ENCODE measurements at regions not wholly inside any gene's neighbourhood (a gene's known extent, or its start where the extent isn't known, plus 50 kb on each side); places are given as distances from the start of the nearest gene placed in this dataset.
"Not testable (repeated sequence)": the region's sequence is repeated elsewhere in the genome, so short reads cannot be mapped to it uniquely, and the experiment has no call there.

DNA sequence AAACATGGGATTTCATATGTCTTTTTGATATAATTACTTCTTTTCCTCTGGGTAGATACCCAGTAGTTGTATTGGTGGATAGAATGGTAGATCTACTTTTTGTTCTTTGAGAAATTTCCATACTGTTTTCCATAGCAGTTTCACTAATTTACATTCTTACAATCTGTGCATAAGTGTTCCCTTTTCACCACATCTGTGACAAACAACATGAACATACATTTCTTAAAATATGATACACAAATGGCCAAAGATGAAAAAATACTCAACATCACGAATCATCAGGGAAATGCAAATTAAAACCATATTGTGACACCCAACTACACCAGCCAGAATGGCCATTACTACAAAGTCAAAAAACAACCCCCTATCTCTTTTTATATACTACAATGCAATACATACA lies 1778.5 kb upstream of the ACO1 start:
- ATAC-seq (no peak), DNase-seq (no peak)
- Mint-ChIP-seq H3K4me3 (no peak overlapping the region), H3K27ac (no peak overlapping the region), H3K4me1 (no peaks in the 10 kb centered on the region), H3K9me3 (peaks cover 9 to 17% of the 10 kb centered on the region in 2 donors), H3K27me3 (no peaks in the 10 kb centered on the region)

DNA sequence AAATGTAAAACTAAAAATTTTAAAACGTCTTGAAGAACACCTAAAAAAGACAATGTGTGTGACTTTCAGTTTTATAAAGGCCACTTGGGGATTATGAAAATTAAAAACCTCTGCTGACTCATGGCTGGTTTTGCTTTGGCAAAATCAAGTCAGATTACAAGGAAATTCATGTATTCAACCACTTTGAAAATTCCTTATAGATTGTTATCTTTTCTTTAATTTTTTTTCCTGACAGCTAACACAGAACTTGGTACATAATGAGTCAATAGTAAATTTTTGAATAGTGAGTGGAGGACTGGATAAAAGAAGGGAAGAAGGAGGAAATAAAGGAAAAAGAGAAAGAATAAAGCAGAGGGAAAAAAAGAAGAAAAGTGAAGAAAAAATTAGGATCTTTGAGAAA lies 1774.7 kb upstream of the ACO1 start:
- ATAC-seq = no peak
- no peak for DNase-seq
- Mint-ChIP-seq H3K4me1 (no peaks in the 10 kb centered on the region), H3K4me3 (no peak overlapping the region), H3K27me3 (no peaks in the 10 kb centered on the region), H3K27ac (no peak overlapping the region), H3K9me3 (peaks cover 0 to 4% of the 10 kb centered on the region in 2 donors)

DNA sequence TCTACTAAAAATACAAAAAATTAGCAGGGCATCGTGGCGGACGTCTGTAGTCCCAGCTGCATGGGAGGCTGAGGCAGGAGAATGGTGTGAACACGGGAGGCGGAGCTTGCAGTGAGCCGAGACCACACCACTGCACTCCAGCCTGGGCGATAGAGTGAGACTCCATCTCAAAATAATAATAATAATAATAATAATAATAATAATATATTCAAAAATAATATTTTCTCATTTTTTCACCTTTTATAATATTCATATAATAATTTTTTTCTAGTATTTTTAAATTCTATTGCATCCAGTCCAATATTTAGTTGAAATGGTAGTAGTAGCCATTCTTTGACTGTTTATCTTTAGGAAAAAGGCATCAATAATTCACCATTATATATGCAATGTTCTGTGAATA lies 1767.7 kb upstream of the ACO1 start:
- H3K27me3 Mint-ChIP-seq, H3K9me3 Mint-ChIP-seq, H3K4me3 Mint-ChIP-seq, DNase-seq, H3K27ac Mint-ChIP-seq, ATAC-seq, H3K4me1 Mint-ChIP-seq: not testable (repeated sequence)

DNA sequence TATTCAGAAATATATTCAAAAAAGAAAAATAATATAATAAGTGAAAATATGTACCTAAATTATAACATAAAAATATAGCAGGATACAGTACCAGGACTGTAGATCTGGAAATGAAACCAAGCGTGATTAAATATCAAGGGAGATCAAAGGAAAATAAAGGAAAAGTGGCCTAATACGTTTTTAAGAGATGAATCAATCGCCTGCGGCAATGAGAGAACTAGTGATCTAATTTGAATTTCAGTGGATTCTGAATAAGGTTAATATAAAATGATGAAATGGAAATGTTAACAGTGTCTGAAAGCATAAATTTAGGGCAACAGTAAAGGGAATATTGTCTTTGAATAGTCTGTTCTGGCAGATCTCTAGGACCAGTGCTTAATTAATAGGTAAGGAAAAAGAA lies 1761.9 kb upstream of the ACO1 start:
- no peak overlapping the region for H3K27ac Mint-ChIP-seq
- no peaks in the 10 kb centered on the region for H3K4me1 Mint-ChIP-seq
- ATAC-seq (no peak), DNase-seq (no peak)
- no peaks in the 10 kb centered on the region for H3K9me3 Mint-ChIP-seq
- H3K4me3 Mint-ChIP-seq = no peak overlapping the region
- H3K27me3 Mint-ChIP-seq = no peaks in the 10 kb centered on the region

DNA sequence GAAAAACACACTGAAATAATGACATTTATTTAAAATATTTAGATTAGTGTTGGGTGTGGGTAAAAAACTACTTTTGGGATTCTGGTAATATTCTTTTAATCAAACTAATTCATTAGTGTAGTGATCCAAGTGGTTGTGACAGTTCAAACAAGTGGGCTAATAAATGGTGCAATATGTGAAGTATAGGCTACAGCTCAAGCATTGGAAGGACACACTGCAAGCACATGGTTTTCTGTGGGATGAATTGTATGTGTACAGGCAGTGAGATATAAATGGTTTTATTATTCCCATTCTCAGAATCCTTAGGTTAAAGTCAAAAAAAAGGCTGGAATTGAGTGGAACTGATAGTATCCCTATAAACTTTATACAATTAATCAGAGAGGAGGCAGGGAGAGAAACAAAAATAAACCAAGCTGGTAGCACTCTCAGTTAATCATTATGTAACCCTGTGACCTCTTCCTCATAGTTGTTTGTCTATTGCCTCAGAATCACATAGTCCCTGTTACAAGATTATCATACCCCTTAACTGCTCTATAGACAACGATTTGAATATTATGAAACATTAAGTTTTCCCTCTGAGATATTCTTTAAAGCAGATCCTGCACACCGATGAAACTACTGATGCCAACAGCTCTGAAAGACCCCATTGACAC lies 1755.4 kb upstream of the ACO1 start:
- H3K27ac Mint-ChIP-seq = no peak overlapping the region
- ATAC-seq = no peak
- H3K4me1 Mint-ChIP-seq = no peaks in the 10 kb centered on the region
- DNase-seq = no peak
- no peak overlapping the region for H3K4me3 Mint-ChIP-seq
- no peaks in the 10 kb centered on the region for H3K27me3 Mint-ChIP-seq
- no peaks in the 10 kb centered on the region for H3K9me3 Mint-ChIP-seq

DNA sequence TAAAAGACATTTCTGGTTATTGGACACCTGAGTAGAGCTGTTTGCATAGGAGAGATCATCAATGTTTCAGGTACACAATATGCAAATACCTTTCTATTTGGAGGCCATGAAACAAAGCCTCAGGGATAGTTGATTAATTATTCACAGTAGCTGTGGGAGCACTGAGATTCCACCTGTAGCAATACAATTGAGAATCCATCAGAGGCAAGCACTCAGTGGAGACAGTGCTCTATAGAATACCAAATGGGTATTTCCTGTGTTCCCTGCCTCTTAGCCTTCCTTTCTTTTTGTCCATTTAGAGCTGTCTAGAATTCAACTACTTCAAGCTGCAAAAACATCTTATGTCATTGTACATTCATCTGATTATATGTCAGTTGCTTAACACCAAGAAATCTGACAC lies 1754.0 kb upstream of the ACO1 start:
- Mint-ChIP-seq H3K4me3 (no peak overlapping the region), H3K9me3 (no peaks in the 10 kb centered on the region), H3K4me1 (no peaks in the 10 kb centered on the region), H3K27me3 (no peaks in the 10 kb centered on the region), H3K27ac (no peak overlapping the region)
- no peak for DNase-seq
- ATAC-seq = no peak

DNA sequence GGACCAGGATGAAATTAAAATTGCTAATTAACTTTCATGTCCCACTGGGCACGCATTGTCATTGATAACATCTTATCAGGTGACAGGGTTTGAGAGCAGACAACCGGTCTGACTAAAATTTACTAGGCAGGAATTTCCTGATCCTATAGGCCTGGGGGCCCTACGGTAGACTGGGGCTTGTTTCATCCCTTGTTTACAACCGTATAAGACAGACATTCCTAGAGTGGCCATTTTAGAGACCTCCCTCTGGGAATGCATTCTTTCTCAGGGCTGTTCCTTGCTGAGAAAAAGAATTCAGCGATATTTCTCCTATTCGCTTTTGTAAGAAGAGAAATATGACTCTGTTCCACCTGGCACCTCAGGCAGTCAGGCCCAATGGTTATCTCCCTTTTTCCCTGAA lies 1737.8 kb upstream of the ACO1 start:
- H3K4me1 Mint-ChIP-seq, ATAC-seq: not testable (repeated sequence)

DNA sequence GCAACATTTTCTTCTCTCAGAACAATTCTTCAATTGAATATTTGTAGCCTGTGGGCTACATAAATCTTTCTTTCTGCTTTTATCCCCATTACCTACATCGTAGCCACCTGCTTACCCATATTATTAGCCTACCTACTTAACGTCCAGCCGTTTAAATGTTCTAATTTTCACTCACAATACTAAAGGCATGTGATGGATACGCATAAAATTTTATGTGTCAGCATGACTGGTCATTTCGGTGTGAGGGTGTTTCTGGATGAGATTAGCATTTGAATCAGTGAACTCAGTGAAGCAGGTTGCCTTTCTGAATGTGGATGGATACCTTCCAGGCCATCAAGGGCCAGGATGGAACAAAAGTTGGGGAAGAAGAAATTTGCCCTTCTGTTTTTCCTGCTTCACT lies 1722.5 kb upstream of the ACO1 start:
- Mint-ChIP-seq H3K4me1 (no peaks in the 10 kb centered on the region), H3K27ac (no peak overlapping the region), H3K4me3 (no peak overlapping the region), H3K27me3 (no peaks in the 10 kb centered on the region), H3K9me3 (no peaks in the 10 kb centered on the region)
- DNase-seq = no peak
- ATAC-seq = no peak

More for the DNA sequence above, 1737.8 kb upstream of the ACO1 start:
- H3K27me3 Mint-ChIP-seq, H3K27ac Mint-ChIP-seq, H3K4me3 Mint-ChIP-seq, DNase-seq: not testable (repeated sequence)
- H3K9me3 Mint-ChIP-seq = peaks cover 7 to 14% of the 10 kb centered on the region in 2 donors

DNA sequence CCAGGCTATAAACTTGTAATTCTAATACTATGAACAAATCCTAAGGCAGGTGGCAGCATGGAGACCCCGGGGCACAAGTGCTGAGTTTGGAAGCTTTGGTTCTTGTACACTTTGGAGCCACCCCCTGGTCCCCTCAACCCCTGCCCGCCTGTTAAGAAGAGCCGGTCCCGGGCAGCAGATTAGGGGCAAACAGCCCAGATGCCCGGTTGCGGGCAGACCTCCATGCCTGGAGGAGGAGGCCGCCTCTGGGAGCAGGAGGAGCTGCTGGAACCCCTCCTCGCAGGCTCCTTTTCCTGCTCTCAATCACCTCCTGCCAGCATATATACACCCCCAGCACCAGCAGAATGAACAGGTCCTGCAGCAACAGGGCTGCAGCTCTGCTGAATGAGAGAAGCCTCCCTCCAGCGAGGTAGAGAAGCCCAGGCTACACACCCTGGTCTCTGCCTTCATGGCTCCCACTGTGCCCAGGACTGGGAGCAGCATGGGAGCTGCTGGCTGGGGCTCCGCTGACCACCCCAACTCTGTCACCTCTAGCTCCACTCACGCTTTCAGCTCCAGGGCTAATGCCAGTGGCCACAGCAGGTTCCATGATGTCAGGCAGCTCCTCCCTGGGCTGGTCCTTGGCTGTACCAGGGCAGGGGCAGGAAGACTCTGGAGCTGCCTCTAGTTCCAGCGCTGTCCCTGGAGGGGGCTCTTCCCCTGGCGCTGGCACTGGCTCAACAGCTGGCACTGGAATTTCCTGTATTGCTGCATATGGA lies 1713.5 kb upstream of the ACO1 start:
- no peaks in the 10 kb centered on the region for H3K27me3 Mint-ChIP-seq
- no peak overlapping the region for H3K4me3 Mint-ChIP-seq
- H3K9me3 Mint-ChIP-seq = no peaks in the 10 kb centered on the region
- H3K27ac Mint-ChIP-seq = no peak overlapping the region
- ATAC-seq (peak; percentile 23), DNase-seq (no peak)
- no peaks in the 10 kb centered on the region for H3K4me1 Mint-ChIP-seq

DNA sequence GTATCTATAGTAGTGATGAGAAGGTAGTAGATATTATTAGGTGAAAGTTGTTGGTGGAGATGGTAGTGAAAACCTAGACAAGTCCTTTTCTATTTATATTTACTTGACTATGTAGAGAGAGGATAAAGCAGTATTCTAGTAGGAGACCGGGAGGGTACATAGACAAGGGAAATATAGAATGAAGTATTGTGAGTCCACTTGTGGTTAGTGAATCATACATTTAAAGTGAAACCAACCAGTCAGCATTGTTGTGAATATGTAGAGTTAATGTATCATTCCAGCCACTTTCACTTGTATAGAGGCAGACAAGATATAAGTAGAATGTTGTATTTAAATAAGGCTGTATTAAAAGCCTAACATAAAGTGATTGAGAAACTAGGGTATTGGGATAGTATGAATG lies 1711.3 kb upstream of the ACO1 start:
- H3K27me3 Mint-ChIP-seq = no peaks in the 10 kb centered on the region
- H3K9me3 Mint-ChIP-seq = no peaks in the 10 kb centered on the region
- ATAC-seq (no peak), DNase-seq (no peak)
- H3K4me1 Mint-ChIP-seq = no peaks in the 10 kb centered on the region
- H3K4me3 Mint-ChIP-seq = no peak overlapping the region
- H3K27ac Mint-ChIP-seq = peak overlapping the region in 1 of 2 donors; percentile 16

DNA sequence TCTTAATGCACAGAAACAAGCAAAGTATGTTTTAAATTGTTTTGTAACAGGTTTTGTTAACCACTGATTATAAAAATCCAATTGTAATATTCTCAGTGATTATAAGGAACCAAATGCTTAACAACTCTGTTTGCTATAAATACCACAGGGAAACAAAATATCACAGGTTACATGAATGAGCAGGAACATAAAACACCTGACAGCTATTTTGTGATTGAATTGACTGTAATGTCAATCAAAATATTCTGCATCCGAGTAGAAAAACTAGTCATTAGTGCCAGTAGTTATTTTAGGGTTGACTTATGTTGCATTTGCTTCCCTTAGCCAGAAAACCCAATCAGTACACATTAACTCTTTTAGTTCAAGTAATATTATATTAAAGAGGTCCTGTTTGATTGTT lies 1707.8 kb upstream of the ACO1 start:
- Mint-ChIP-seq H3K9me3 (no peaks in the 10 kb centered on the region), H3K4me1 (no peaks in the 10 kb centered on the region), H3K27me3 (no peaks in the 10 kb centered on the region), H3K4me3 (no peak overlapping the region), H3K27ac (no peak overlapping the region)
- DNase-seq (no peak), ATAC-seq (no peak)

DNA sequence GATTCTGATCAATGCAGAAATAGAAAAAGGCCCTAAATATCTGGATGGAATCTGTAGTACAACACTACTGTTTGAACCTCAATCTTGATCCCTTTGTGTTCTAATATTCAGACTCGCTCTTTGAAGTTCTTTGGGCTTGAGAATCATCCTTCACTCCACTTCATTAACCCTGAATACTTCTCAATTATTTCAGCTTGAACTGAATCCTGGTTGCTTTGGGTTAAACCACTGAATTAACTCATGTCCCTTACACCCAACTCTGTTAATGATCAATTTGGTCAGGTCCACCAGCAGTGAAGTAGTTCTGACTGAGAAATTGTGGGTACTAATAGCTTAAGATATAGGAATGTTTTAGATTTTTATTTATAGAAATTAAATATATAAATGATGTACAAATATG lies 1707.2 kb upstream of the ACO1 start:
- no peaks in the 10 kb centered on the region for H3K9me3 Mint-ChIP-seq
- H3K4me3 Mint-ChIP-seq = no peak overlapping the region
- ATAC-seq (no peak), DNase-seq (no peak)
- no peaks in the 10 kb centered on the region for H3K27me3 Mint-ChIP-seq
- H3K4me1 Mint-ChIP-seq = no peaks in the 10 kb centered on the region
- no peak overlapping the region for H3K27ac Mint-ChIP-seq

DNA sequence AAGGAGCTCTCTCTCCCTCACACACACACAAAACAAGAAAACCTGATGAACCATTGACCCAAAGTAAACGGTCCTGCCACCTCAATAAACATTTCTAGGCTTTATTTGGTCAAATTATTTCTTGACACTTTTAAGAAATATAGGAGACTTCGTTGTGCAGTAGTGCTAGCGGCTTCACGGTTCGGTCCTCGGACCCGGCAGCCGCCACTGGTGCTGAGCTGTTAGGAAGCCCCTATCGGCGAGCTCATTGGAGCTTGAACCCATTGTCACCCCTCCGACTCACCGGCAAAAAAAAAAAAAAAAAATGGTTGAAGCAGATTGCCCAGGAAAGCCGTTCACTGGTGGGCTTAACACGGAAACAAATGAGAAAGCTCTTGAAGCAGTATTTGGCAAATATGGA lies 1695.6 kb upstream of the ACO1 start:
- no peaks in the 10 kb centered on the region for H3K27me3 Mint-ChIP-seq
- ATAC-seq = no peak

DNA sequence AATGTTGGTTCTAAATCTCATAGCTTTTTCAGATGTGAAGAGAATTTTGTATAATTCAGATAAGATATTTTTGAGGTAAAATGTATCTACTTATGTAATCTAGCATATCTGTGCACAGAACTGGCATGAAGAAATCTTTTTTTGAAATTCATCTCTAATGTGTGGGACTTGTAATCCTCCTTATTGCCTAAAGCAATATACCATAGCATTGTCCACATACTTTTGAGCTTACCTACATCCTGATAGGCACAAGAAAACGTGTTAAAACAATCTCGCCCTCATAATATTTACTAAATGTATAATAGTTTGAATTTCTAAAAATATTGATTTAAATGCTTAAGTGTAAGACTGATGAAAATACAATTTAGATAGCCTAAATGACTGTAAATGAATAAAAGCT lies 1686.5 kb upstream of the ACO1 start:
- Mint-ChIP-seq H3K27me3 (no peaks in the 10 kb centered on the region), H3K4me1 (no peaks in the 10 kb centered on the region), H3K4me3 (no peak overlapping the region), H3K9me3 (no peaks in the 10 kb centered on the region), H3K27ac (no peak overlapping the region)
- no peak for DNase-seq
- no peak for ATAC-seq

More for the DNA sequence above, 1695.6 kb upstream of the ACO1 start:
- no peaks in the 10 kb centered on the region for H3K4me1 Mint-ChIP-seq
- no peak overlapping the region for H3K27ac Mint-ChIP-seq
- no peak for DNase-seq
- peaks cover 0 to 16% of the 10 kb centered on the region in 2 donors for H3K9me3 Mint-ChIP-seq
- no peak overlapping the region for H3K4me3 Mint-ChIP-seq

DNA sequence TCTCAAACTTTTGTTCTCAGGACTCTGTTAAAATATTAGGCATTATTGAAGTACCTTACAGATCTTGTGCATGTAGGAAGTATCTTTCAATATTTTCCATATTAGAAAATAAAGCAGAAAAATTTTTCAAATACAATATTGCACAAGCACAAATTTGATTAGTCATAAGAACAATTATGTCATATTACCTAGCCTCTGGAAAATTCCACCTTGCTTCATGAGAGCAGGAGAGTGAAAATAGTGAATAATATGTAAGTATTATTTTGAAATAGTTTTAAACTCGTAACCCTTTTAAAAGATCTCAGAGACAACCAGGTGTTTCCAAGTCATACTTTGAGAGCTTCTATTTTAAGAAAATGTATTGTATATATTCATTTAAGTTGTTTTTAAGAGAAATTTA lies 1672.9 kb upstream of the ACO1 start:
- no peaks in the 10 kb centered on the region for H3K4me1 Mint-ChIP-seq
- DNase-seq (no peak), ATAC-seq (no peak)
- H3K27ac Mint-ChIP-seq = no peak overlapping the region
- H3K4me3 Mint-ChIP-seq = no peak overlapping the region
- H3K9me3 Mint-ChIP-seq = no peaks in the 10 kb centered on the region
- H3K27me3 Mint-ChIP-seq = no peaks in the 10 kb centered on the region

DNA sequence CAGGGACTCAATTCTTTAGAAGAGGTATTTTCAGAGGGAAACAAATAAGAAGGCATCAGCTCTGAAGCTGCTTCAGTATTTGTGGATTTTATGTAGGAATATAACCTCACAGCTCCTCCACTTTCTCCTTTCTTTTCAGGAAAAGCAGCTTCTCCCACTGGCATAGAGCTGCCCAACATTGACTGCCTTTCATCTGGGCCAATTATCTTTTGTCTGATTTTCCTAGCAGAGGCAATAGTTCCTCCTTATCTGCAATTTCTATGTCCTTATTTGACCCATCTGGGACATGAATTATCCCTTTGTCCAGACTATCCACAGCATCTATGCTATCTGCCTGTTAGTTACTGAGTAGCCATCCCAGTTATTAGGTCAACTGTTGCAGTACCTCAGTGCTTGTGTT lies 1671.2 kb upstream of the ACO1 start:
- Mint-ChIP-seq H3K27ac (no peak overlapping the region), H3K4me1 (no peaks in the 10 kb centered on the region), H3K4me3 (no peak overlapping the region), H3K27me3 (no peaks in the 10 kb centered on the region), H3K9me3 (no peaks in the 10 kb centered on the region)
- ATAC-seq (no peak), DNase-seq (no peak)

DNA sequence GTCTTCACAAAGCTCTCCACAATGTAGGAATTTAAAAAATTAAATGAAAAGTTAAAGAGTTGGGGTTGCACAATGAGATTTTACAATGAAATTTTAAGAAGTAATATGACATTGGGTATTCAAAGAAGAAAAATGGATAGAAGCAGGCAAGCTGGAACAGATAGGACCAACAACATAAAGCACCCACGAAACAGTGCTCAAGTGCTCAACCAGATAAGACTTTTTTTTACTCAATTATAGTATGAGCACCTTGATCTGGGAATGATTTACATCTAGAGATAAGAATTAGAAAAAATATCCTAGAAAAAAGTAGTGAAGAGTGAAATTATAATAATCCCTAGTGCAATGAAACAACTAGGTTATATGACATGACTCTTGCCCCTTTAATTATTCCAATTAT lies 1670.1 kb upstream of the ACO1 start:
- Mint-ChIP-seq H3K4me3 (no peak overlapping the region), H3K9me3 (no peaks in the 10 kb centered on the region), H3K4me1 (no peaks in the 10 kb centered on the region), H3K27me3 (no peaks in the 10 kb centered on the region), H3K27ac (no peak overlapping the region)
- no peak for ATAC-seq
- no peak for DNase-seq

Data from stimulated activated naive CD8-positive, alpha-beta T cell treated with anti-CD3 and anti-CD28 coated beads, Interleukin-15, amount 100 ng/mL, for 72 hours (primary cell).